H1 (cell line): ENCODE measurements at regions not wholly inside any gene's neighbourhood (a gene's known extent, or its start where the extent isn't known, plus 50 kb on each side); places are given as distances from the start of the nearest gene placed in this dataset.

Experiments used
- CTBP2 ChIP-seq: IDR thresholded peaks from 2 replicates; pipeline ENCODE4 v1.7.0; 2011; ENCODE audit warnings: borderline replicate concordance, mild to moderate bottlenecking, moderate library complexity, mixed read lengths, low read length; ENCODE audit not compliant: insufficient read depth, insufficient read length
- EGR1 ChIP-seq: IDR thresholded peaks from 2 replicates; pipeline ENCODE4 v1.6.1; 2011; ENCODE audit warnings: low read depth, low read length, borderline replicate concordance
- NRF1 ChIP-seq: IDR thresholded peaks from 2 replicates; pipeline ENCODE4 v1.6.1; 2011; ENCODE audit warnings: mild to moderate bottlenecking, low read depth, low read length, improper control_type of control experiment
- RFX5 ChIP-seq: IDR thresholded peaks from 2 replicates; pipeline ENCODE4 v1.6.1; 2011; ENCODE audit warnings: low read depth, low read length, improper control_type of control experiment, borderline replicate concordance

DNA sequence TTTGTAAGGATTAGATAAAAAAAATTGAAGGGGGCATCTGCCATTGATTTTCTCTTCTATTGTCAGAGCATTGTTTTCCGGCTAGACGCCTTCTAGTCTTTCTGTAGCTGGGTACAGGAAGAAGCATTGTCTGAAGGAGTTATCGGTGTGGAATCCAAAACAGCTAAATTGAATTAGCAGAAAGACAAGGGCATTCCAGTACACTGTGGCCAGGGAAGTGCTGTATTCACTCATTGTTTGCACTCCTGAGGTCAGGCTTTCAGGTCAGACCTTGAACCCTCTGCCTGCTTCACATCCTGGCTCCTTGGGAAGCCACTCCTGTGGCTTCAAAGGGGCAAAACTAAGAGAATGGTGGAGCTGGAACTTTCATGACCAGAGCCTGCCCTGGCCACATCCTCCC lies 81.1 kb upstream of the SNAP25 start (continued):
- TF ChIP-seq RFX5: no peak
- no peak for TF ChIP-seq CTBP2
- no peak for TF ChIP-seq EGR1
- TF ChIP-seq NRF1: no peak
